Duodenal mucosa (tissue), 2 donors: ENCODE measurements at regions not wholly inside any gene's neighbourhood (a gene's known extent, or its start where the extent isn't known, plus 50 kb on each side); places are given as distances from the start of the nearest gene placed in this dataset.

Source experiments
- H3K27ac ChIP-seq: one replicate; pipeline ENCODE4 v1.7.0; 2013; ENCODE audit warnings: low read depth, low read length
- H3K27me3 ChIP-seq, 2 donors: one replicate each; pipeline ENCODE4 v1.7.0; 2013; ENCODE audit warnings: low read length in 2 of 2, control low read depth in 1 of 2; ENCODE audit not compliant: insufficient read depth in 2 of 2, control insufficient read depth in 1 of 2
- H3K36me3 ChIP-seq, 2 donors: one replicate each; pipeline ENCODE4 v1.7.0; 2013; ENCODE audit warnings: low read length in 2 of 2, control low read depth in 1 of 2; ENCODE audit not compliant: insufficient read depth in 2 of 2, control insufficient read depth in 1 of 2
- H3K4me1 ChIP-seq, 2 donors: one replicate each; pipeline ENCODE4 v1.7.0; 2013; ENCODE audit warnings: low read length in 2 of 2, control low read depth in 1 of 2; ENCODE audit not compliant: insufficient read depth in 2 of 2, control insufficient read depth in 1 of 2
- H3K4me3 ChIP-seq, 2 donors: one replicate each; pipeline ENCODE4 v1.7.0; 2013; ENCODE audit warnings: low read length in 2 of 2, low read depth in 1 of 2
- H3K9ac ChIP-seq, 2 donors: one replicate each; pipeline ENCODE4 v1.7.0; 2013; ENCODE audit warnings: low read length in 2 of 2, low read depth in 1 of 2
- H3K9me3 ChIP-seq, 2 donors: one replicate each; pipeline ENCODE4 v1.7.0; 2013; ENCODE audit warnings: low read length in 2 of 2, control low read depth in 1 of 2; ENCODE audit not compliant: control insufficient read depth in 1 of 2

DNA sequence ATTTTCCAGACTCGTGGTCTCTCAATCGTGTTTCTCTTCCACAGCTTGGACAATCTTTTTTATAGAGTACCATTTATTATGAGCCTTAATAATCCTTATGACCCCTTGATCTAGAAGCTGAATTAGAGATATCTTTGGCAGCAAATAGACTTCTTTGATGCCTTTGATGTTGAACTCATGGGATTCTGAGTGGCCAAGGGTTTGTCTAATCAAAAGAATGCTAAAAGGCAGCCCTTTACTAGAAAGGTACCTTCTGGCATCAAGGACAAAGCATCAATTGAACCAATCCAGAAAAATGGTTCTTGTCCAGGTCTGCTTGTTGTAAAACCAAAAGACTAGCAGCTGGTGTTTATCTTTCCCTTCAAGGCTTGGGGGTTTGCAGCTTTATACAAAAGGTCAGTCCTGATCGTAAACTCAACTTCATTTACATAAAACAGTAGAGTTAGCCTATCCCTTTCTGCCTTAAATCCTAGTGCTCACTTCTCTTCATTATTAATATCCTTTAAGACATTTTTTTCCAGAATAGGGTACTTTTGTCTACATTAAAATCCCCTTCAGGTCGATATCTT, 411.3 kb downstream of the FAT4 start:
- H3K9me3 ChIP-seq, result no peaks in the 10 kb centered on the region
- no peaks in the 10 kb centered on the region for H3K36me3 ChIP-seq
- H3K27ac ChIP-seq, result no peak overlapping the region
- H3K4me3 ChIP-seq, result no peak overlapping the region
- H3K9ac ChIP-seq, result no peak overlapping the region
- H3K4me1 ChIP-seq, result no peaks in the 10 kb centered on the region
- no peaks in the 10 kb centered on the region for H3K27me3 ChIP-seq

DNA sequence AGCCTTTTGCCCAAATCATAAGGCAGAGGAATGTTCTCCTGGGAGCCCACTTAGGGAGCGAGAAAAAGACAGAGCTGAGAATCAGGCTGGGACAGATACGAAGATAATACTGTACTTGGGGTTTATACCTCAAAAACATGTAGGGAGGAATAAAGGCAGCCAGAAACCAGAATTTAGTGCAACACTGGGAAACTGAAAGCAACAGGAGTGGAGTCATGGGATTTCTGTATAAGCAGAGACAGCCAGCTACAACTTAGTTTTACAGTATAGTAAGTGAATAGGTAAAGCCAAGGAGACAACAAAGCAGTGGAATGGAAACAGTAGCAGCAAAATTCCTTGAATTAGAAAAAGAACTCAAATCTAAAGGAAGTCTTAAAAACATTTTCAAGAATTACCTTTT, 413.2 kb downstream of the FAT4 start:
- Histone ChIP-seq H3K9me3 (no peaks in the 10 kb centered on the region), H3K4me1 (no peaks in the 10 kb centered on the region), H3K4me3 (no peak overlapping the region), H3K27me3 (no peaks in the 10 kb centered on the region), H3K9ac (no peak overlapping the region), H3K36me3 (no peaks in the 10 kb centered on the region), H3K27ac (no peak overlapping the region)

DNA sequence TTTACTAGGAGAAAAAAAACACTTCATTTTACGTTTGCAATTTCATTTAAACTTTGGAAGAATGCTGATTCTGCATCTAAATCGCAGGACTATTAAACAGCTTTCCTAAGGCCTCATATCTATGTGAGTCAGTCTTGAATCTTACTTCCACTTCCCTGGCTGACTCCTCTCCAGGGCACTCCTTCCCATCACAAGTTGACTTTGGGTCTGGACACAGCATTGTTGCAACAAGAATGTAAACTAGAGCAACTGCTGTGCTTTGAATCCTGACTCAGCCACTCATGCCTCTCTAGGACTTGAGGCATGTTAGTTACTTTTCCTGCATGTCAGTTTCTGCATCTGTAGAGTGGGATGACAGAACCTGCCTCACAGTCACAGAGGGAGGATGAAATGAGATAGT, 413.8 kb downstream of the FAT4 start:
- Histone ChIP-seq H3K9me3 (no peaks in the 10 kb centered on the region), H3K4me1 (no peaks in the 10 kb centered on the region), H3K27ac (no peak overlapping the region), H3K9ac (no peak overlapping the region), H3K36me3 (no peaks in the 10 kb centered on the region), H3K4me3 (no peak overlapping the region), H3K27me3 (no peaks in the 10 kb centered on the region)

DNA sequence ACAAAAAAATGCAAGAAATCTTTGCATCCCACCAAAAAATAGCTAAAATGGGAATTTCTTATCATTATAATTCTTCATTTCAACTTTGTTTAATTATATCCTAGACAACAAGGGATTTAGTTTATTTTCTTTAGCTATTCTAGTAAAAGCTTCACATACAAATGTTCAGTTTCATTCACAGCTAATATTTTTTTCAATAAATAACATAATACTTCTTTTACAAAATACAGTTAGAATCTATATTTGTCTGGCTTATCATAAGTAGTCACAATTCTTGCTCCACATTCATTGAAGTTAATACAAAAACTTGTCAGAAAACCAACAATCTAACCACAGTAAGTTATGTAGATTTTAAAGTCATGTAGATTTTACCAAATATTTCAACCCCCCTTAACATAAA, 414.4 kb downstream of the FAT4 start:
- Histone ChIP-seq H3K9me3 (no peaks in the 10 kb centered on the region), H3K9ac (no peak overlapping the region), H3K4me1 (no peaks in the 10 kb centered on the region), H3K27ac (no peak overlapping the region), H3K4me3 (no peak overlapping the region), H3K36me3 (no peaks in the 10 kb centered on the region), H3K27me3 (no peaks in the 10 kb centered on the region)

DNA sequence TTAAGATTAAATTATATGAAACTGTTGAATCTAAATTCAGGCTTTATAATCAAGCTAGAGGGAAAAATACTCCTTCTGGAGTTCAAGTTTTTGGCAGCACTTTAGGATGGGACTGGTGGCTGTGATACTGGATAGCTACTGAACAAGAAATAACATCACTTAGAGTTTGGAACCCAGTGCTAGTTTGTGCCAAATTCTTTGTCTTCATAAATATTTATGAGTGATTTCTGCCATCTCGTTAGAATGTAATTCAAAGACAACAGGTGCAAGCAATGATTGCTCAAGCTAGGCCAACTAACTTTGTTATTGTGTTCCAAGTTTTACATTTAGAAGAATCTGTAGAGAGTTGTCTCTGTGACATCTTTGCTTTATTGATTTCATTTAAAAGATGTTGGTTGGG, 417.9 kb downstream of the FAT4 start:
- H3K9ac ChIP-seq, result no peak overlapping the region
- H3K4me1 ChIP-seq, result no peaks in the 10 kb centered on the region
- no peaks in the 10 kb centered on the region for H3K36me3 ChIP-seq
- H3K27me3 ChIP-seq, result no peaks in the 10 kb centered on the region
- no peak overlapping the region for H3K27ac ChIP-seq
- no peaks in the 10 kb centered on the region for H3K9me3 ChIP-seq
- no peak overlapping the region for H3K4me3 ChIP-seq

DNA sequence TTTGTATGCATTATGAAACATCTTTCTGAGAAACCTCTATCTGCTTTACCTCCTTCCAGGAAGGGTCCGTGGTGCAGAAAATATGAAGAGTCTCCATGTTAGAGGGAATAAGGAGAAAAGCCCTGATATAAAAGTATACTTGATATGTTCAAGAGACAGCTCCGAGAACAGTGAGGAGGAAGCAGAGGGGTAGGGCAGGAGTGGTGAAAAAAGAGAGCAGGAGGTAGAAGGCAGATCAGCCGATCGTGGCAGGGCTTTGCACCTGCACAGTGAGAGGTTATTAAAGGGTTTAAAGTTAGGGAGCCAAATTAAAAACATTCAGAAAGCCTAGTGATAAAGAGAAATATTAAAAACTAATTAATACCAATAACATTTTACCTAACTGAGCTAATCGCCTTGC, 419.7 kb downstream of the FAT4 start:
- H3K36me3 ChIP-seq, result no peaks in the 10 kb centered on the region
- H3K4me1 ChIP-seq, result no peaks in the 10 kb centered on the region
- H3K27me3 ChIP-seq, result no peaks in the 10 kb centered on the region
- no peak overlapping the region for H3K4me3 ChIP-seq
- H3K9ac ChIP-seq, result no peak overlapping the region
- H3K9me3 ChIP-seq, result no peaks in the 10 kb centered on the region
- no peak overlapping the region for H3K27ac ChIP-seq

DNA sequence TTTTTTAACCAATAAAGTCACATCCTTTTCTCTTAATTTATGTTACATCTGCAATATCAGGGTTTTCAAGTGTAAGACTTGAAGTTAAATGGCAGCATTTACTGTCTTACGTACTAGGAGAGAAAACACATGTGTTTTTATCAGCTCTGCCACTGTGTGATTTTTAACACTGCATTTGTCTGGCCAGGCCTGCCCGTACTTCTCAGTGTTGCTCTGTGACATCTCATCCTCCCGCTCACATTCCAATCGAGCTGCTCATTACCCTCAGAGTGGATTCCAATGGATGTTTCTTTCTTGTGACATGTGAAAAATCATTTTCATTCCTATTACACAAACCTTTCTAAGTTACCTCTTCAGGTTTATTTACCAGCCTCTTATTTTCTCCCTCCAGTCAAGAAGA, 420.3 kb downstream of the FAT4 start:
- no peaks in the 10 kb centered on the region for H3K36me3 ChIP-seq
- H3K9me3 ChIP-seq, result no peaks in the 10 kb centered on the region
- no peak overlapping the region for H3K27ac ChIP-seq

DNA sequence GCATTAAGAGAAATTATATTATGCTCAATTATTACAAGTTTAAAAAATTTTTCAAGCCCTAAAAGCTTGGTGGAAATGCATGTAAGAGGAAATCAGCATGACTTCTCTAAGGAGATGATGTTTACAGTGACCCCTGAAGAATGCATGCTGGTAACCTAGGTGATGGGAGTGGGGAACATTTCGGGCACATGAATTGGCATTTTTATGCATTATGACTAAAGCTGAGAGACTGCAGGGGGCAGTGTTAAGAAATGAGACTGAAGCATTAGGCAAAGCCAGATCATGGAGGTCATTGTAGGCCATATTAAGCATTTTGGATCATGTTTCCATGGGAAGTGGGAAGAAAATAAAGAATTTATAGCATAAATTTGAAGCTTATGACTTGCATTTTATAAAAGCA, 421.3 kb downstream of the FAT4 start:
- Histone ChIP-seq H3K9me3 (no peaks in the 10 kb centered on the region), H3K27ac (no peak overlapping the region), H3K9ac (no peak overlapping the region), H3K27me3 (no peaks in the 10 kb centered on the region), H3K4me3 (no peak overlapping the region), H3K4me1 (no peaks in the 10 kb centered on the region), H3K36me3 (no peaks in the 10 kb centered on the region)

More for the DNA sequence above, 420.3 kb downstream of the FAT4 start:
- no peaks in the 10 kb centered on the region for H3K4me1 ChIP-seq
- no peaks in the 10 kb centered on the region for H3K27me3 ChIP-seq
- no peak overlapping the region for H3K9ac ChIP-seq
- no peak overlapping the region for H3K4me3 ChIP-seq

DNA sequence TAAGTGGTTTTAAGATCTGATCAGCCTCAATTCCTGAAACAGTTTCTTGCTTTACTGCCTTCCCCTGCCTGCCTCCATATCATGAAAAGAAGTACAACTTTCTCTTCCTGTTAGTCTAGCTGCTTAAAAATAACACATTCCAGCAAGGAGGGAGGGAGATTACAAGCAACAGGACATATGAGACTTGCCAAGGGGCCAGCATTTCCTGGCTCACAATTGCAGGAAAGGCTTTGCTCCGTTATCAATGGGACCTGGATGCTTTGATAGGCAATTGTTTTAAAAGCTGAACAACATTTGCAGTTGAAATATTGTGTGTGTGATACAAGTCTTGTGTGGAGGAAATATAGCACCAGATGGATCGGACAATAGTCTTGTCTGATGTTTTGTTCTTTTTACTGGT, 425.0 kb downstream of the FAT4 start:
- H3K9ac ChIP-seq, result no peak overlapping the region
- no peaks in the 10 kb centered on the region for H3K9me3 ChIP-seq
- H3K4me3 ChIP-seq, result no peak overlapping the region
- no peaks in the 10 kb centered on the region for H3K27me3 ChIP-seq
- H3K36me3 ChIP-seq, result no peaks in the 10 kb centered on the region
- H3K27ac ChIP-seq, result no peak overlapping the region
- no peaks in the 10 kb centered on the region for H3K4me1 ChIP-seq

DNA sequence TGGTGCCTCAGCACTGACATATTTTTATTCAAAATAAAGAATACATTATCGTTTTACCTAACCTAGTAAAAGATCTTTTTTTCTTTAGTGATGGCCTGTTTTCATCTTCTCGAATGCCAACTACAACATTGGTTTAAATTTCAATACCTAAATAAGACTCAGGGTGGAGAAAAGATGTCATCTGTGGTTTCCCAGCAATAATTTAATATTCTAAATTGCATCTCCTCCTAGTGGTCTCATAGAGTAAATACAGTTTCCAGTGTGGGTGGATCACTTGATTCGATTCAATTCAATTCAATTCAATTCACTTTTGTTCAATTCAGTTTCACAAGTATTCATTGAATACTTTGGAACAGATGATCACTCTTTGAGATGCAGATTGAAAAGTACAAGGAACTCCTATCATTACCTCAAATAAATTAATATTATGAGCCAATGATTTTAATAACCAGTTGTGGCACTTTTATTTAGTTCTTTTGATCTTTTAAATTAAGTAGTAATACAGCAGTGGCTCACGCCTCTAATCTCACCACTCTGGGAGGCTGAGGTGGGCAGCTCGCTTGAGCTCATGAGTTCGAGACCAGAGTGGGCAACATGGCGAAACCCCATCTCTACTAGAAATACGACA, 427.2 kb downstream of the FAT4 start:
- H3K27ac ChIP-seq, result no peak overlapping the region
- H3K27me3 ChIP-seq, result no peaks in the 10 kb centered on the region
- H3K9me3 ChIP-seq, result no peaks in the 10 kb centered on the region
- no peaks in the 10 kb centered on the region for H3K4me1 ChIP-seq
- no peaks in the 10 kb centered on the region for H3K36me3 ChIP-seq
- no peak overlapping the region for H3K4me3 ChIP-seq
- no peak overlapping the region for H3K9ac ChIP-seq
